IPS-15b (cell line): ENCODE measurements at regions not wholly inside any gene's neighbourhood (a gene's known extent, or its start where the extent isn't known, plus 50 kb on each side); places are given as distances from the start of the nearest gene placed in this dataset.

Source experiments
- H3K27me3 ChIP-seq: one replicate; pipeline ENCODE4 v1.6.1; 2013; ENCODE audit warnings: low read length; ENCODE audit not compliant: control insufficient read depth, insufficient read depth
- H3K36me3 ChIP-seq: one replicate; pipeline ENCODE4 v1.6.1; 2013; ENCODE audit warnings: low read length; ENCODE audit not compliant: control insufficient read depth, insufficient read depth
- H3K4me1 ChIP-seq: one replicate; pipeline ENCODE4 v1.6.1; 2013; ENCODE audit warnings: mild to moderate bottlenecking, low read length; ENCODE audit not compliant: control insufficient read depth, insufficient read depth
- H3K4me3 ChIP-seq: one replicate; pipeline ENCODE4 v1.5.1; 2013; ENCODE audit warnings: low read depth, low read length
- H3K9ac ChIP-seq: one replicate; pipeline ENCODE4 v1.6.1; 2013; ENCODE audit warnings: low read depth, mild to moderate bottlenecking, low read length
- H3K9me3 ChIP-seq: one replicate; pipeline ENCODE4 v1.6.1; 2013; ENCODE audit warnings: mild to moderate bottlenecking, low read length; ENCODE audit not compliant: control insufficient read depth, insufficient read depth

GRCh38 chr2:228731517-228731916 is 539.6 kb downstream of the PID1 start:
- H3K9me3 ChIP-seq: no peaks in the 10 kb centered on the region

GRCh38 chr2:228728961-228729360 is 542.1 kb downstream of the PID1 start:
- Histone ChIP-seq H3K27me3 (no peaks in the 10 kb centered on the region), H3K36me3 (no peaks in the 10 kb centered on the region), H3K9ac (no peak overlapping the region), H3K4me1 (no peaks in the 10 kb centered on the region), H3K4me3 (no peak overlapping the region), H3K9me3 (no peaks in the 10 kb centered on the region)

More at GRCh38 chr2:228731517-228731916, 539.6 kb downstream of the PID1 start:
- H3K4me3 ChIP-seq: no peak overlapping the region
- no peaks in the 10 kb centered on the region for H3K27me3 ChIP-seq
- no peaks in the 10 kb centered on the region for H3K36me3 ChIP-seq
- no peak overlapping the region for H3K9ac ChIP-seq
- no peaks in the 10 kb centered on the region for H3K4me1 ChIP-seq

- Histone ChIP-seq H3K9ac (no peak overlapping the region), H3K36me3 (no peaks in the 10 kb centered on the region), H3K4me1 (no peaks in the 10 kb centered on the region), H3K9me3 (no peaks in the 10 kb centered on the region), H3K27me3 (no peaks in the 10 kb centered on the region), H3K4me3 (no peak overlapping the region)
Measured at GRCh38 chr2:228725031-228725430, 543.5 kb upstream of the SPHKAP start.

- H3K36me3 ChIP-seq: no peaks in the 10 kb centered on the region
- no peak overlapping the region for H3K9ac ChIP-seq
- no peaks in the 10 kb centered on the region for H3K9me3 ChIP-seq
- H3K4me3 ChIP-seq: no peak overlapping the region
- H3K4me1 ChIP-seq: no peaks in the 10 kb centered on the region
- H3K27me3 ChIP-seq: no peaks in the 10 kb centered on the region
Measured at GRCh38 chr2:228723599-228723998, 542.1 kb upstream of the SPHKAP start.

GRCh38 chr2:228722311-228722710 is 540.8 kb upstream of the SPHKAP start:
- Histone ChIP-seq H3K4me1 (no peaks in the 10 kb centered on the region), H3K4me3 (no peak overlapping the region), H3K9me3 (no peaks in the 10 kb centered on the region), H3K9ac (no peak overlapping the region), H3K27me3 (no peaks in the 10 kb centered on the region), H3K36me3 (no peaks in the 10 kb centered on the region)

GRCh38 chr2:228720895-228721294 is 539.4 kb upstream of the SPHKAP start:
- Histone ChIP-seq H3K4me3 (no peak overlapping the region), H3K9me3 (no peaks in the 10 kb centered on the region), H3K4me1 (no peaks in the 10 kb centered on the region), H3K27me3 (no peaks in the 10 kb centered on the region), H3K36me3 (no peaks in the 10 kb centered on the region), H3K9ac (no peak overlapping the region)

- Histone ChIP-seq H3K9ac (no peak overlapping the region), H3K36me3 (no peaks in the 10 kb centered on the region), H3K4me1 (no peaks in the 10 kb centered on the region), H3K4me3 (no peak overlapping the region), H3K27me3 (no peaks in the 10 kb centered on the region), H3K9me3 (no peaks in the 10 kb centered on the region)
Measured at GRCh38 chr2:228709788-228710371, 528.4 kb upstream of the SPHKAP start.

GRCh38 chr2:228707846-228708245 is 526.4 kb upstream of the SPHKAP start:
- H3K27me3 ChIP-seq: no peaks in the 10 kb centered on the region
- H3K4me3 ChIP-seq: no peak overlapping the region
- no peak overlapping the region for H3K9ac ChIP-seq
- no peaks in the 10 kb centered on the region for H3K4me1 ChIP-seq
- H3K9me3 ChIP-seq: no peaks in the 10 kb centered on the region
- H3K36me3 ChIP-seq: no peaks in the 10 kb centered on the region

GRCh38 chr2:228705318-228705717 is 523.8 kb upstream of the SPHKAP start:
- H3K9ac ChIP-seq: no peak overlapping the region
- H3K27me3 ChIP-seq: no peaks in the 10 kb centered on the region
- H3K36me3 ChIP-seq: no peaks in the 10 kb centered on the region
- no peaks in the 10 kb centered on the region for H3K9me3 ChIP-seq
- no peaks in the 10 kb centered on the region for H3K4me1 ChIP-seq
- no peak overlapping the region for H3K4me3 ChIP-seq

- H3K36me3 ChIP-seq: no peaks in the 10 kb centered on the region
- no peak overlapping the region for H3K9ac ChIP-seq
- H3K9me3 ChIP-seq: no peaks in the 10 kb centered on the region
- no peak overlapping the region for H3K4me3 ChIP-seq
- no peaks in the 10 kb centered on the region for H3K27me3 ChIP-seq
- H3K4me1 ChIP-seq: no peaks in the 10 kb centered on the region
Measured at GRCh38 chr2:228703152-228703551, 521.7 kb upstream of the SPHKAP start.

GRCh38 chr2:228701506-228701905 is 520.0 kb upstream of the SPHKAP start:
- H3K4me1 ChIP-seq: no peaks in the 10 kb centered on the region
- H3K9ac ChIP-seq: no peak overlapping the region
- H3K4me3 ChIP-seq: no peak overlapping the region
- no peaks in the 10 kb centered on the region for H3K36me3 ChIP-seq
- no peaks in the 10 kb centered on the region for H3K9me3 ChIP-seq
- H3K27me3 ChIP-seq: no peaks in the 10 kb centered on the region

- Histone ChIP-seq H3K36me3 (no peaks in the 10 kb centered on the region), H3K9ac (no peak overlapping the region), H3K9me3 (no peaks in the 10 kb centered on the region), H3K4me1 (no peaks in the 10 kb centered on the region), H3K27me3 (no peaks in the 10 kb centered on the region), H3K4me3 (no peak overlapping the region)
Measured at GRCh38 chr2:228700638-228701037, 519.2 kb upstream of the SPHKAP start.
